GM18861 (cell line): ENCODE measurements at regions not wholly inside any gene's neighbourhood (a gene's known extent, or its start where the extent isn't known, plus 50 kb on each side); places are given as distances from the start of the nearest gene placed in this dataset.
A peak's percentile ranks its signal among the peaks of the same experiment; 100 is the strongest.

Experiments
- ATAC-seq: cut with Tn5 transposase; IDR thresholded peaks from one replicate; pipeline ENCODE4 v1.9.1; 2021; ENCODE audit not compliant: unreplicated experiment

DNA sequence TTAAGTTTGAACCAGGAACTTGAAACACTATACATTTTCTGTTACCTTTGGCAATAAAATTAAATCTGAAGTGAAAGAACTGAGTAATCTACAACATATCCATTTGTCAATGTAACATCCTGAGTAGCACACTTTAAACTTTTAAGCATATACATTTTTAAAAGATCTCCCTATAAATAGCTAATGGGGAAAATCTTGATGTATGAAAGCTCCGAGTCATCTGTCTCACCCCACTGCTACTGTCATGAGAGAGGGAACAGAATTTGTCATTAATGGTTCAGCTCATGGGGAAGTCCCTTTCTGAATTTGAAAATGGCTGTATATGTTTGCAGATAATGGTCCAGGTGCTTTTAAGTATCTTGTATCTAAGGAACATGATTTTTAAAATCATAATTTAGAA lies 55.2 kb upstream of the NOX3 start:
- ATAC-seq, result peak; percentile 79

DNA sequence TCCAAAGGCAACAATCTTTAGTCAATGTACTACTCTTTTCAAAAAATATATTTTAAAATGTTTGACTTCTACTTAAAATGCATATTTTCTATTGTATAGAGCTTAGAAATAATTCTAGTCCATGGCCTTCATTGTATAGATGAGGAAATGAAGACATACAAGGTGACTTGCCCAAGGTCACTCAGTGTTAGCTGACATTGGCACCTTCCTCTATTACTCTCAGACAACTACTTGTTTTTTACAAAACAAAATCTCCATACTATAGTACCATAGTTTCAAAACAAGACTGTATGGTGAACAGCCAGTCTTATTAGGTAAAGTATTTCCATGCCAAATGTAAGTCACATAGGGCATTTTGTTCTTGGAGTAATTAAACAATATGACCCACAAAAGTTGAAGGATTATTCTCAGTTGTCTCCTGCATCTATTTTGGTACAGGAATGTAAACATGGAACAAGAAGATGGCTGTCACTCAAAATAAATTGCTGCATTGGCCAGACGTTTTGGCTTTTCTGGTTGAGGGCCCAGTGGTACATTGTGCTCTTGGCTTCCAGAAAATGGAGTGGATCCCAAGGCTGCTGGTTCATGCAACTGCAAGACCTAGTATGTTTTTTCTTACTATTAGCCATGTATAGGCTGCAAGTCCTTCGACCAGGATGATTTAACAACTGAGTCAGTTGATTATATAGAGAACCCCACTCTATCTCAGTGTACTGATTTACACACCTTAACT lies 54.3 kb upstream of the NOX3 start:
- ATAC-seq, result no peak

DNA sequence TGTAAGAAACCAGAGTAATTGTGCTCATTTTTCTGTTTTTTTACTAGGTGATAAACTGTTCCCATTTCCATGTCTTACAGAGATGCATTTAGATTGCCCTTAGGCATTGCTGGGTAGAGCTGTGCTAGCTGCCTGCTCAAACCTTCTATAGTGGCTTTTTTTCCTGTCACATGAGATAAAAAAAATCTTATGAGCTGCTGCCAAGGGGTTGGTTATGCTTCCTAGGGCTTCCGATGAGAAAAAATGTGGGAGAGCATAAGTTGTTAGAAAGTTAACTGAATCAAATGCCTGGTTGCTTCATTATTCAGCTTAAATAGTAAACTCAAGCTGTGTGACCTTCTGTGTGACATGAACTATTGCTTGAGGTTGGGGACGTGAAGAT lies 50.0 kb upstream of the NOX3 start:
- ATAC-seq, result no peak
